Activated gamma-delta T cell treated with Interleukin-2 at 50 U/mL for 16 hours (primary cell): ENCODE measurements at regions not wholly inside any gene's neighbourhood (a gene's known extent, or its start where the extent isn't known, plus 50 kb on each side); places are given as distances from the start of the nearest gene placed in this dataset.

Experiments used
- DNase-seq: peaks from one replicate; pipeline ENCODE4 v3.0.0-alpha.2; 2020

DNA sequence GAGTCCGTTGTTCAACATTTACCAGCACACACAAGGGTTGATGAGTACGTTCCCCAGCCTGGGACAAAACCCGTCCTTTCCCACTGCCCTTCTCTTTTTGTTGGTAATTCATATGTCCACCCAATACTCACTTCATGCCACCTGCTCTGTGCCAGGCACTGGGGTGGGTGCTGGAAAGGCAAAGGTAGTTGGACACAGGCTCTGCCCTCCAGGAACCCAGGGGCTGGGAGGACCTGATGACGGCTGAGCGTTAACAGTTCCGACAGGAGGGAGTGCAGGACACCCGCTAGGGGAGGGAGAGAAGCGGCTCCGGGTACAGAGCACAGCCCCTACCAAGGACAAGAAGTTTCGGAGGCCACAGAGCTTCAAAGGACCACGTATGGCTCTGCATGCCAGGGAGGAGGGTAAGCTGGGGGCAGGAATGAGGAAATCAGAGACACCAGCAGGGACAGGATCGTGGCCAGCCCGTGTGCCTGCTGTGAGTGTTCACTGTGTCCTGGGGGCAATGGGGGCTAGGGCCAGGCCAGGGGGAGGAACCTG lies 134.1 kb upstream of the GPC1 start:
- no peak for DNase-seq

DNA sequence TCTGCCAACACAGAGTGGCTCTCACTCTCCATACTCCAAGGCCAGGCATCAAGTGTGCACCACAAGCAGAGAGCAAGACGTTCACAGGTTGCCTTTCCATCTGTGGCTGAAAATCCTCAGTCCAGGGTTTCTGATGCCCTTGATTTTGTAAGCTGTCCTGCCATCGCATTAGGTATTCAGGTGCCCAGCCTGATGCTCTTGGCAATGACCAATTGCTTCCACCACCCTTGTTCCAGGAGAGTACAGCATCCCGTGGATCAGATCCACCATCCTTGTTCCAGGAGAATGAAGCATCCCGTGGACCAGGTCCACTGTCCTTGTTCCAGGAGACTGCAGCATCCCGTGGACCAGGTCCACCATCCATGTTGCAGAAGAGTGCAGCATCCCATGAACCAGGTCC lies 133.4 kb upstream of the GPC1 start:
- no peak for DNase-seq

DNA sequence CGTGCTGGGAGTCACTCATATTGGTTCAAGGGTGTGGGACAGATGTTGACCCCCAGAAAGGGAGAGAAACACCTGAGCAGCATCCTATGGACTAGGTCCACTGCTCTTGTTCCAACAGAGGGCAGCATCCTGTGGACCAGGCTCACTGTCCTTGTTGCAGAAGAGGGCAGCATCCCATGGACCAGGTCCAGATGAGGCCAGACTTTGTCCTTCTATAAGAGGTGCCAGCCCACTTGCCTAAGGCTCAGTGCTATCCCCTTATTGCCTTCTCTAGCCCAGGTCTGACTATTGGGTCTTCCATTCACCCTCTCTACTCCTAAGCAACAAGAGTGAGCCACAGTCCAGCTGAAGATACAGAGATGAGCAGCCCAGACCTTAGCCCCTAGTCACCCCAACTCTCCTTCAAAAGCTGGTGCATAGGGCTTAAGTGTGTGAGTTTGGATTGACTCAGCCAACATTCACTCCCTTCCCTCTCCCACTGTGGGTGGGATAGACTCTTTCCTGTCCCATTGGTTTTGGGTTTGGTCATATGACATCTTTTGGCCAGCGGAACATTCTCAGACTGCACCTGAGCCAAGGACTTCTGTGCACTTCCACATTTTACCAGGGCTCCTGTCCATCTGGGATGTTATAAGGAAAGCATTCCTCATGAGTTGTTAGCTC lies 132.4 kb upstream of the GPC1 start:
- no peak for DNase-seq

DNA sequence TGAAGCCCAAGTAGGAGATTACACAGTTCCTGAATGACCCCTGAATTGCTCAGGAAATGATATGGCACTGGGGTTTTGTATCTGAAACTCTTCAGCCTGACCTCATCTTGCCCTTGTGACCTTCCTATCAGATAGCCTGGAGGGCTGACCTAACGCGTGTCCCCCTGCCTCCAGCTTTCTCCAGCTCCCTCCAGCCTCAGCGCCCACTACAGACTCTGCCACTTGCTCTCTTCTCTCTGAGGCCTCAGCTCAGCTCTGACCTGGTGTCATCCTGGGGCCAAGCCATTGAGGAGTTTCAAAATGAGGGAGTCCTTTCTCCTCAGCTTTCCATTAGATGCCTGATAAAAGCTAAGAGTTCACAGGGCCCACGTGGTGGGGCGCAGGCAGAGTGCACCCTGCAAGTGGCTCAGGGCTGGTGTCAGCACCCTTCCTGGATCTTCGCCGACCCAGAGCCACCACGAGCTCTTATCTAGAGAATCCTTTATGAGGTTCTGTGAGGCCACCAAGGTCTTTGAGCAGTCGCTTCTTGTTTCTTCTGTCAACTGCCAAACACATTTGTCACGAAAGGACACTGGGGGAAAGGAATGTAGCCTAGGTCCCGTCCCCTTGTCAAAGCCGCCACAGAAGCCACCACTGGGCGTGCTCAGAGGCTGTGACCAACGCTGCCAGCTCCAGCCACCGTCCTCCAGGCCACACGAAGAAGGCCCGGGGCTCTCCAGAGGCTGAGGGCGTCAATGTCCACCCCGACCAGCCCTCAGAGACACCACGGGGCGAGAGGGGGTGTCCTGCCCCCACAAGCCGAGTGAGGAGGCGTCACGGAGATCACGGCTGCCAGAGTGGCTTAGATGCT lies 131.3 kb upstream of the GPC1 start:
- no peak for DNase-seq

DNA sequence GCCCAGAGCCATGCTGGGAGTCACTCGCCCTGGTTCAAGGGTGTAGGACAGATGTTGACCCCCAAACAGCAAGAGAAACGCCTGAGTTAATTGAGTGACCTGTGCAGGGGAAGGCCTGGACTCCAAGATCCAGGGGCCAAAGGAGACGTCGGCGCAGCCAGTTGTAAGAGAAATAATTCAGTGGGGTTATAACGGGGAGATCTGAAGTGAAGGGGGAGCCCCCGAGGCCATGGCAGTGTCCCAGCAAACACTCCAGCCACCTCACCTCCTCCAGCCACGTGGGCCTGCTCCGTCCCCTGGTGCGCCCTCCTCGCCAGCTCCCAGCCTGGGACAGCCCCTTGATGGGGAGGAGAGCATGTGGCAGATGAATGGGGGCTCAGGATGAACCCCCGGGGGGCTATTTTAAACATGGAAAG lies 130.7 kb upstream of the GPC1 start:
- no peak for DNase-seq

DNA sequence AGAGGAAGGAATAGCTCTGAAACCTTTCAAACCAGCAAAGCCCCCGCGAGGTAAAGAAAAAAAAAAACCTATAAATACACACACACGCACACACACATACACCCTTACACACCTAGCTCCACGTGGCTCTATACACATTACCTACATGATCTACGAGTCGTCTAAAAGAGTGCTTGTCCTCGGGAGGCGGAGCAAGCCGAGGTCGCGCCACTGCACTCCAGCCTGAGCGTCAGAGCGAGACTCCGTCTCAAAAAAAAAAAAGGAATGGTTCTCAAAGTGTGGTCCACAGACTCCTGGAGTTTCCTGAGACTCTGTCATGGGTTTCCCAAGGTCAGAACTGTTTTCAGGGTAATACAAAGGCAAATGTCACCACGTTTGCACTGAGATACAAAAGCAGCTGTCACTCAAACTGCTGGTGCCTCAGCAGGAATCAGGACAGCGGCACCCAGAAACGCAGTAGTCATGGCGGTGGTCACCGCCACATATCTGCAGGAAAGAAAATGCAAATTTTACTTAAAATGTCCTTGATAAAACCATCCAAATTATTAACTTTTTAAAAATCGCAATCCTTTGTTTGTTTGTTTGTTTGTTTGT lies 130.0 kb upstream of the GPC1 start:
- DNase-seq, result no peak

DNA sequence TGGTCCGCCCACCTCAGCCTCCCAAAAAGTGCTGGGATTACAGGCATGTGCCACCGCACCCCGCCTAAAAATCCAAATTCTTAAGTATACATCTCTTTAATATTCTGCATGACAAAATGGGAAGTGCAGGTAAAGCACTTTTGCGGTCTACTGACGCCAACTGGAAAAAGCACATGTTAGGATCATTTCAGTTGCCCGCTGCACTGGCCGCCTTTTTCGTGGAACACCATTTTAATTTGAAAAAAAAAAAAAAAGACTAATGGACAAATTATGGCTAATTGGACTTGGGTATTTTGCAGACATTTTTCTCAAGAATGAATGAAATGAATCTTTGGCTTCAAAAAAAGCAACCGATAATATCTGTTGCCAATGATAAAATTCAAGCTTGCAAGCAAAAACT lies 129.3 kb upstream of the GPC1 start:
- DNase-seq, result no peak

DNA sequence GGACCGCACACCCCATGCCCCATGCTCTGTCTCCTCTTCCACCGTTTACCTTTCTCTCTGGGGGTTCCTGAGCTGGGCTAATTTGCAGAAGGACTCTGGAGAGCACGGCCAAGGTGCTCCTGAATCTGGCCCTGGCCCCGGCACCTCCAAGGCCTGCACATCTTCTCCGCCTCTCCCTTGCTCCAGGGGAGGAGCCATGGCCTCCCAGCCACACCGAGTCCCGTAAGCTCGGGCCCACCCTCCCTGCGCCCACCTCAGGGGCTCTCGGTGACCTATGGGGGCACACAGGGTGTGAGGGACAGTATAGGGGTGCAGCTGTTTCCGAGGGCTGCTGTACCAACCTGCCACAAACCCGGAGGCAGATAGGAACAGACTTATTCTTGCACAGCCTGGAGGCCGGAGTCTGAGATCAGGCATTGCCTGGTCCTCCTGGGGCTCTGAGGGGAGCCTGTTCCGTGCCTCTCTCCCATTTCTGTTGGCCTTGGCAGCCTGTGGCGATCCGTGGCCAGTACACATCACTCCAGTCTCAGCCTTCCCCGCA lies 127.3 kb upstream of the GPC1 start:
- DNase-seq, result no peak

DNA sequence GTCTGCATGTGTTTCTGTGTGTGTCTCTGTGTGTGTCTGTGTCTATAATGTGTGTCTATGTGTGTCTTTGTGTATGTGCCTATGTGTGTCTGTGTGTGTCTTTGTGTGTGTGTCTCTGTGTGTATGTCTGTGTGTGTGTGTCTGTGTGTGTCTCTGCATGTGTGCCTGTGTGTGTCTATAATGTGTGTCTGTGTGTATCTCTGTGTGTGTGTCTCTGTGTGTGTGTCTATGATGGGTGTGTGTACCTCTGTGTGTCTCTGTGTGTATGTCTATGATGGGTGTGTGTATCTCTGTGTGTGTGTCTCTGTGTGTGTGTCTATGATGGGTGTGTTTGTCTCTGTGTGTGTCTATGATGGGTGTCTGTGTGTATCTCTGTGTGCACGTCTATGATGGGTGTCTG lies 126.2 kb upstream of the GPC1 start:
- DNase-seq, result no peak

DNA sequence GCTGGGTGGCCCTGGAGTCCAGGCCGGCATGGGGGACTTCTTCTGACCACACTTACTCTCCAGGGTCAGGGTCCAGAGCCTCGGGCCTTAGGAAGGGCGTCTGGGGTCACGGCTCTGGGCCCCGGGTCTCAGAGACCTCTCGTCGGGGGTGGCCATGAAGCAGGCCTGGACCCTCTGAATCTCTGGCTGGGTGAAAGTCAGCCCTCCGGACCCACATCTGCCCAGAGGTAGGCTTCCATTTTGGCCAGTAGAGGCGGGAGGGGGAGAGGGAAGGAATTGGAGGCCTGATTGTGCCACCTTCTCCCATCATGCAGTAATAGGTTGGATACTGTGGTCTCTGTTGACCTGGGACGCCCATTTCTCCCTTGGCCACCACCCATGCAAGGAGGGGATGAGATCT lies 125.3 kb upstream of the GPC1 start:
- no peak for DNase-seq

DNA sequence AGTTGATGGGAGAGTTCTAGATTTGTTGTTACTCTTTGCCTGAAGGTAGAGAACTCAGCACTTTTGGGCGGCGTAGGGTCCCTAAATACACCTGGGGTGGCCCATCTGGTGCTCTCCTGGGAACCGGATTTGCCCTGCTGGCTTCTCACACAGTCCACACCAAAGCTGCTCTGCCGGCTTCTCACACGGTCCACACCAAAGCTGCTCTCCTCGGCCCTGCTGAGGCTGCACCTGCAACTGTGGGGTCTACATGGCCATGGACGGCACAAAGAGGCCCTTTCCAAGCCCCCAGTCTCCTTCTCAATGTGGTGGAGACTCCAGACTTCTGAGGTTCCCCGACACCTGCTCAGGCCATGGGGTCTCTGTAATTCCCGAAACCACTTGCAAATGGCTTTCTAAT lies 124.8 kb upstream of the GPC1 start:
- no peak for DNase-seq

DNA sequence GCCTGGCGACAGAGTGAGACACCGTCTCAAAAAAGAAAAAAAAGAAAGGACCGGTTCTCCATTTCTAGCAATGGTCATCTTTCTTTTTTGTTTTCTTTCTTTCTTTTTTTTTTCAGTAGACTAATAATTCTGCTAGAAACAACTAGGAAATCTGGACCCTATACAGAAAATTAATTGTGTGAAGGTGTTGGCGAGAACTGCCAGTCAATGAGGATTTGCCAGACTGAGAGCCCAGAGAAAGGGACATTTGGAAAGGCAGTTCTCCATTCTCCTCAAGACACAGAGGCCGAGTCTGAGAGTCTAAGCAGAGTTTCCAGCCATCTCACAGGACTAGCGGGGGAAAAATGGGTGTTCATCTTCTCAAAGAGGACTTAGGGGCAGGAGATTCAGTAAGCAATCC lies 123.6 kb upstream of the GPC1 start:
- DNase-seq, result no peak

DNA sequence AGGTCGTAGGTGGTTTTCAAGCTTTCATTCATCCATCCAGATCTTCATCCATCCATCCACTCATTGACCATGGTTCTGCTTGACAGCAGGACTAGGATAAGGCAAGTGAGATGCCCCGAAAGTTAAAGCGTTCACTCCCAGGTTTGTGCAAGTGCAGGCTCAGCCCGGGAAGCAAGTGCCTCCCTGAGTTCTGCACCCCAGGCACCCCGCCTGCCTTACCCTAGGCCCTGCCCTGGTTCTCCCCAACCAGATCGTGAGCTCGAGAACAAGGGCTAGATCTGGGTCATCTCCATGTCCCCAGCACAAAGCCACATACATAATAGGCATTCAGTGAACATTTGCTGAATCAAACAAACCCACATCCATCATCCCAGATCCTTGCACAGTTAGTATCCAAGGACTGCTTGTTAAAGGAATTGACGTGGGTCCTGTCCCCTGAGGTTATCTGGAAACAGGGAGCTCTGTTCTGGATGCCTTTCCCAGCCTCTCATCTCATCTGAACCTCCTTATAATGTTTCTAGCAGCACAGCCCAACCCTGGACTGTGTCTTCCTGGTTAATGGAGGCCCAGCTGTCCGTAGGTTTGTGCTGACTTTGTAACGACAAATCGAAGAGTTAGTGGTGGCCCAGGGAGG lies 116.1 kb upstream of the GPC1 start:
- no peak for DNase-seq

DNA sequence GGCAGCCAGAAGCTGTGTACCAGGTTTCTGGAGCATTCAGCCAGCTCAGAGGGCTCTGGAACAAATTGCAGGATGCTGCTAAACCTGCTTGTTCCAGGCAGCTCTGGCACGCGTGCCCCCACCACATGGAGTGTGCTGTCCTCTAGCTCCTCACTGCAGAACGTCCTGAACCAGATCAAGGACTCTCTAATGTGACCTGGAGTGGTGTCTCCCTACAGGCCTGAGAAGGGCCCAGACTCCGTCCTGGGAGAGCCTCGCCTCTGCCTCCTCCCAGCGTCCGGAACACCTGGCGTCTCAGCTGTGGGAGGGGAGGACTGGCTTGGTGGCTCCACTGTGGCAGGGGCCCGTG lies 115.6 kb upstream of the GPC1 start:
- no peak for DNase-seq

DNA sequence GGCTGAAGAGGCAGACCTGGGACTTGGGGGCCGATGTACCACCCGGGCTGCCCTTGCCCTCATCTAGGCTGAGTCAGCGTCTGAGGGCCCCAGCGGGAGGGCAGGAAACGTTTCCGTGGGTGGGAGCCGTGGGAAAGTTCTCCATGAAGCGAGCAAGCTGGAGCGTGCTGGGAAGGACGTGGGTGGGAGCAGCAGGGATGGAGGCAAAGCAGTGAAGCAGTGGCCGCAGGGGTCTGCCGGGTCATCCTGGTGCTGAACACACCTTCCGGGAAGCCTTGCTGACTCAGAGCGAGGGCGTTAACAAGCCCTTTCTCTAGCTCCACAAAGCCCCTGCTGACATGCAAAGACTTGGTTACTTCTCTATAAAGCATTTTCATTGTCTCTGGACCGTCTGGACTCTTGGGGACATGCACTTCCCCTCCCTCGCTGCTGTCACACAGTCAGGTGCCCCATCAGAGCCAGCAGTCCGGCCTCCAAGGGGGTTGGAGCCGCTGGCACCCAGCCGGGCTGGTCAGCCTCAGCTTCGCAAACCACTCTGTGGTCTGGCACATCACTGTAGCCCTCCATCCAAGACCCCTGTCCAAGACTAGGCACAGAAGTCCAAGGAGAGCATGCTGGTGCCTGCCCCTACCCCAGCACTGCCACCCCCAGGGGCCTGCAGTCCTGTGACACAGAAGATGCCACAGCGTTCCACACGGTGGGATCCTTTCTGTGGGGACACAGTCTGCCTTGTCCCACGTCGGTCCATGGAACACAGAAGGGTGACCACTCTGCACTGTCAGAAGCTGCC lies 115.1 kb upstream of the GPC1 start:
- no peak for DNase-seq

DNA sequence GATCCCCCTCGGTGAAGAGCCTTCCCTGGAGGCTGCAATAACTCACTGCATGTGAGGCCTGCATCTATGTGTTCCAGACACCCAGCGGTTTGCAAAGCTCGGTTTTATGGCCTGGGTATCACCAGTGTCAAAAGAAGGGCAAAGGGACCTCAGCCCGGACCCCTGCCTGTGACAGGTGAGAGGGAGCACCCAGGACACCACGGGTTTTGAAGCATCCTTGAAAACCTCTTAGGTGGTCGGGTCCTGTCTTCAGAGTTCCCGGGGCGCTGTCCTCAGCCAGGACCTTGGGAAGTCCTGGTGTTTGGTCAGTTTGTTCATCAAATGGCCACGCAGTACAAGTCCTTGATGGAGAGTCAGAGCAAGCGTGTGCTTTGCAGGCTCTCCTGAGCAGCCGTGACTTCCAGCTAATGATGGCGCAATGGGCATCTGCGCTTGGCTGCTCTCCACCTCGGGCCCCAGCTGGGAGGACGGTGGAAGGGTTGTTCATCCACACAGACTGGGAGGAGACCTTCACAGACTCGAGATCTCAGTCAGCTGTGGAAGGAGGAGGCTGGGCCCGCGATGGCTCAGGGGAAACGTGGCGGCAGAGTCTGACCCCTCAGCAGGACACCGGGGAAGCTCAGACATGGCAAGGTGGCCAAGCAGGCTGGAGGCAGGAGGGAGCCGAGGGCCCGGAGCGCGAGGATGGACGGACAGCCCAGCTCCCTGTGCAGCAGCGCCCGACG lies 113.1 kb upstream of the GPC1 start:
- DNase-seq, result no peak

DNA sequence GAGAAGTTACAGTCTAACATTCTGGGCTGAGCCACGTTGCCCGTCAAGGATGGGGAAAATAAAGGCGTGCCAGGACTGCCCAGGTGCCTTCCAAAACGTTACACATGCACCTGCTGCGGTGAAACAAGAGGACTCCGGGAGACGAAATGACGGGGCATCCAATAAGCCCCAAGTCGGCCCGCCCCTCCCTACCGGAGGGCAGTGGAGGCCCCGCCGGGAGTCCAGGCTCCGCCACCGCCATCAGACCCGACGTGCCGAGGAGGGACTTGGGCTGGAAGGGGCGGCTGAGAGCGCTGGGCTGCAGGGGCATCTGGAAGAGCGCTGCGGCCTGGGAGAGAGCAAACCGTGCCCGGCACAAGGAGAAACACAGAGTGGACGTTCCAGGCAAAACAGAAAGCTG lies 112.5 kb upstream of the GPC1 start:
- DNase-seq, result no peak

DNA sequence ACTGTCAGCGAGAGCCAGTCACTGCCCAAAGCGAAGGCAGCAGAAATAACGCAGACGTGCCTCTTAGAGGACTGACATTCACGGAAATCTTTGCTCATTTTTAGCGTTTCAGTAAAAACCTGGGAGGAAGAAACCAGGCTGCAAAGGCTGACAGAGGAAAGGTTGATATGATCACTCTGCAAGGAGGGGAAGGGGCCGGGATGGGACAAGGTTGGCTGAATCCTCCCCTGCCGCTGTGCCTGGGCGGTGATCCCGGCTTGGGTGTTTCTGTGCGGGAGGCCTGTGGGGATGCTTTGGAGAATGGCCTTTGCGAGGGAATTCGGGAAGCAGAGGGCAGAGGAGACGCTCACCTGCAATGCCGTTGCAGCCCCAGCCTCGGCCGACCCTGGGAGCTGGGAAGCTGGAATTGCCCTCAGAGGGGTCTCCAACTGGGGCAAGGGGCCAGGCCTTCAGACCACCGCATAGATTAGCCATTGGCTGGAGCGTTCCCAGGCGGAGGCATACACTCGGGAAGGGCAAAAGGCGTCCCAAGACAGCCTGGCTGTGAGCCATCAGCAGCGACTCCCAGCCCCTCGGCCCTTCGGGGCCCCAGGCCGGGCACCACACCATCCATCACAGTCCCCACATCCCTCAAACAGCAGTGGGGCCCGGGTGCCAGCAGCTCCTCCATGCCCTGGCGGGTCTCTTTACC lies 111.7 kb upstream of the GPC1 start:
- DNase-seq, result no peak

DNA sequence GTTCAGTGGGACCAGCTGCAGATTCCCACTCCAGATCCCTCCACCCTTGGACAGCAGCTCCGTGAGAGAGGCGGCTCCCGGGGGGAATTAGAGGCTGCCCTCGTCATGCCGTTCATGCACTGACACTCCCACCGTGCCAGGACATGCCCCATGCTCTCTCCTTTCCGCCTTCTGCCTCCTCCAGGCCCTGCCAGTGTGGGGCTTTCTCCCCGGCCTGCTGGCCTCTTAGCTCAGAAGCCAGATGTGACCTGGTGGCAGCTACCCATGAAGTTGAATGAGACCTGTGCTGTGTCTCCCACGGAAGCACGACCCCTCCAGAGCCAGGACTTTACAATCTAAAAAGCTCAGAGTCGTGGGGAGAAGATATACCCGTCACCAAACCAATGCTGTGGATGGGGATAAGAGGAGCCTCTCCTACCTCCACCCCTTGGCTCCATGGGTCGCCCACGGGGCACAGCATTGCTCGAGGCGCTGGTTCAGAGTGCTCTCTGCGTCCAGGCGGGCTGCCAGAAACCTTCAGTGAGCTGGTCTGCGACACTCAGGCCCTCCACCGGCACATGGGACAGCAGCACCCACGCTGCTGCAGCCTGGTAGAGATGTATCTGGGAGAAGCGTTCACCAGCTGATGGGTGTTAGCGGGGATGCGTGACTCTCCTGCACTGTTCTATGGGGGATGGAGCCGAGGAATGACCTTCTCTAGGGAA lies 111.0 kb upstream of the GPC1 start:
- no peak for DNase-seq
